Fibroblast of lung (primary cell): ENCODE measurements at regions not wholly inside any gene's neighbourhood (a gene's known extent, or its start where the extent isn't known, plus 50 kb on each side); places are given as distances from the start of the nearest gene placed in this dataset.

Experiments
- DNase-seq, 2 donors: peaks; one replicate each; pipeline versions ENCODE4 v3.0.0 to v3.0.0-alpha.2; 2010; ENCODE audit warnings: low read depth in 2 of 2
- H2AFZ ChIP-seq: 2 replicates; pipeline ENCODE4 v1.5.1; 2012; ENCODE audit warnings: low read length, control low read depth, inconsistent platforms
- H3K27ac ChIP-seq: 2 replicates; pipeline ENCODE4 v1.5.1; 2011; ENCODE audit warnings: low read length, control low read depth; ENCODE audit not compliant: insufficient read depth
- H3K27me3 ChIP-seq: 2 replicates; pipeline ENCODE4 v1.5.1; 2011; ENCODE audit warnings: mild to moderate bottlenecking, low read length; ENCODE audit not compliant: control insufficient read depth, insufficient read depth
- H3K36me3 ChIP-seq: 2 replicates; pipeline ENCODE4 v1.5.1; 2011; ENCODE audit warnings: low read length; ENCODE audit not compliant: control insufficient read depth, insufficient read depth
- H3K4me1 ChIP-seq: 2 replicates; pipeline ENCODE4 v1.5.1; 2011; ENCODE audit warnings: low read length; ENCODE audit not compliant: control insufficient read depth, insufficient read depth; ENCODE audit errors: extremely low read depth
- H3K4me2 ChIP-seq: 2 replicates; pipeline ENCODE4 v1.5.1; 2011; ENCODE audit warnings: low read length, control low read depth; ENCODE audit not compliant: insufficient read depth; ENCODE audit errors: extremely low read depth
- H3K4me3 ChIP-seq, 4 experiments: fragments of 200-600 bp in 1 of 4; sonication (generic) in 1 of 4; replicated peaks in 1 of 4; 2 replicates each; pipeline ENCODE4 v1.5.1; 2011 to 2016; ENCODE audit warnings: low read length in 4 of 4, low read depth in 3 of 4, mild to moderate bottlenecking in 3 of 4, control low read depth in 2 of 4, inconsistent platforms in 1 of 4, mixed read lengths in 1 of 4; ENCODE audit not compliant: insufficient read depth in 1 of 4; ENCODE audit errors: control extremely low read depth in 1 of 4
- H3K79me2 ChIP-seq: 2 replicates; pipeline ENCODE4 v1.5.1; 2012; ENCODE audit warnings: mild to moderate bottlenecking, low read length, inconsistent platforms; ENCODE audit not compliant: control insufficient read depth, insufficient read depth
- H3K9ac ChIP-seq: 2 replicates; pipeline ENCODE4 v1.5.1; 2011; ENCODE audit warnings: mild to moderate bottlenecking, low read length, control low read depth; ENCODE audit not compliant: insufficient read depth
- H3K9me3 ChIP-seq: 2 replicates; pipeline ENCODE4 v1.5.1; 2012; ENCODE audit warnings: low read depth, low read length; ENCODE audit not compliant: control insufficient read depth, insufficient read depth
- H4K20me1 ChIP-seq: 2 replicates; pipeline ENCODE4 v1.5.1; 2011; ENCODE audit warnings: low read length; ENCODE audit not compliant: control insufficient read depth, insufficient read depth; ENCODE audit errors: extremely low read depth
- CTCF ChIP-seq, 2 donors: IDR thresholded peaks in 1 of 2; conservative IDR thresholded peaks in 1 of 2; 1 replicate in 1 of 2; 2 replicates in 1 of 2; pipeline ENCODE4 v1.5.1; 2011 to 2012; ENCODE audit warnings: low read length in 2 of 2, control low read depth in 1 of 2, inconsistent platforms in 1 of 2, low read depth in 1 of 2, mild to moderate bottlenecking in 1 of 2
- EZH2 ChIP-seq: IDR thresholded peaks from 2 replicates; pipeline ENCODE4 v1.5.1; 2012; ENCODE audit warnings: low read length, control low read depth, mild to moderate bottlenecking; ENCODE audit errors: missing control alignments

DNA sequence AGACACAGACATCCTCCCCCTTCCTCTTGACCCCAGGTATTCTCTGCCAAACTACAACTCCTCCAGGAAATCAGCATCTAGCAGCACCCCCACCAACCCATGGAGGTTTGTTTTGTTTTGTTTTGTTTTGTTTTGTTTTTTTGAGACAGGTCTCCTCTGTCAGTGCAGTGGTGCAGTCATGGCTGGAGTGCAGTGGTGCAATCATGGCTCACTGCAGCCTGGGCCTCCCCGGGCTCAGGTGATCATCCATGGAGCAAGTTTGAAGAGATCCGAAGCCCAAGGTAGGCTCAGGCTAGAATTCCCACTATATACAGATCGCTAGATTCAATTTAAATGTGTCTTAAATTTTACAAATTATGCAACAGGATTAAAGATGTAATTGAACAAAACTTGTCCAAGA, 518.2 kb upstream of the ARID1B start:
- Histone ChIP-seq H3K9me3 (no peaks in the 10 kb centered on the region), H3K4me3 (no peak overlapping the region), H4K20me1 (no peaks in the 10 kb centered on the region), H2AFZ (no peak overlapping the region), H3K9ac (no peak overlapping the region), H3K4me1 (no peaks in the 10 kb centered on the region), H3K4me2 (no peak overlapping the region), H3K27ac (no peak overlapping the region), H3K27me3 (no peaks in the 10 kb centered on the region), H3K79me2 (no peaks in the 10 kb centered on the region), H3K36me3 (no peaks in the 10 kb centered on the region)
- no peak for DNase-seq
- TF ChIP-seq CTCF (conservative IDR thresholded peaks at IDR 0.05 in 1 of 2, IDR thresholded peaks at IDR 0.05 in 1 of 2; ENCODE audit: low read depth in 1 of 2, low read length in 2 of 2), result no peak
- TF ChIP-seq EZH2, result no peak

DNA sequence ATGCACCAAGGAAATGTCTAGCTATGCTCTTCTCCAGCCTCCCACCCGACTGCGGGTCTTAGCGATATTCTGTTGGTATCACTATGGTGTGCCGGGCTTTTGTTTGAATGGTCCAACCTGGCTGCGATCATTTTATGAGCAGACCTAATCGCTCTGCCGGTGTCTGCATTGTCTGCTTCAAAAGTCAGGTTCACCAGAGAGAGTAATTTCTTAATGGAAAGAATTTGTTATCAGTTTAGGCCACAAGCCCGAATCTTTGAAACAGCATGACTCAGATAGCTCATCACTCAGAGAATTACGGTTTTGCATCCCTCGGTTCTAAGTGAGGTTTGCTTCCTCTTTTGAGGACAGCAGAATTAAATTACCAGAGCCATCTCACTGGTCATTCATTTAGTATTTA, 521.0 kb upstream of the ARID1B start:
- DNase-seq, result no peak
- H3K9me3 ChIP-seq, result no peaks in the 10 kb centered on the region
- no peak for TF ChIP-seq CTCF (conservative IDR thresholded peaks at IDR 0.05 in 1 of 2, IDR thresholded peaks at IDR 0.05 in 1 of 2; ENCODE audit: low read depth in 1 of 2, low read length in 2 of 2)
- TF ChIP-seq EZH2, result no peak

GRCh38 chr6:156254240-156254639, 522.9 kb upstream of the ARID1B start:
- Histone ChIP-seq H3K4me1 (no peaks in the 10 kb centered on the region), H3K79me2 (no peaks in the 10 kb centered on the region), H3K4me2 (no peak overlapping the region), H3K27me3 (no peaks in the 10 kb centered on the region), H3K9me3 (no peaks in the 10 kb centered on the region), H3K27ac (no peak overlapping the region), H3K9ac (no peak overlapping the region), H2AFZ (no peak overlapping the region), H4K20me1 (no peaks in the 10 kb centered on the region), H3K4me3 (no peak overlapping the region), H3K36me3 (no peaks in the 10 kb centered on the region)
- TF ChIP-seq CTCF (conservative IDR thresholded peaks at IDR 0.05 in 1 of 2, IDR thresholded peaks at IDR 0.05 in 1 of 2; ENCODE audit: low read depth in 1 of 2, low read length in 2 of 2), result no peak
- TF ChIP-seq EZH2, result no peak
- no peak for DNase-seq

More for the DNA sequence above, 521.0 kb upstream of the ARID1B start:
- Histone ChIP-seq H3K36me3 (no peaks in the 10 kb centered on the region), H3K4me1 (no peaks in the 10 kb centered on the region), H3K9ac (no peak overlapping the region), H3K27me3 (no peaks in the 10 kb centered on the region), H3K27ac (no peak overlapping the region), H3K4me3 (no peak overlapping the region), H4K20me1 (no peaks in the 10 kb centered on the region), H3K4me2 (no peak overlapping the region), H2AFZ (no peak overlapping the region), H3K79me2 (no peaks in the 10 kb centered on the region)
